ENCODE measurements at regions not wholly inside any gene's neighbourhood (a gene's known extent, or its start where the extent isn't known, plus 50 kb on each side); places are given as distances from the start of the nearest gene placed in this dataset.
"Not testable (repeated sequence)": the region's sequence is repeated elsewhere in the genome, so short reads cannot be mapped to it uniquely, and the experiment has no call there.

GRCh38 chr12:104906695-104907094, 51.4 kb downstream of the SLC41A2 start:
- Mint-ChIP-seq H3K4me3 (no peak overlapping the region), H3K36me3 (no peaks in the 10 kb centered on the region), H3K27ac (no peak overlapping the region), H3K27me3 (no peaks in the 10 kb centered on the region), H3K9me3 (no peaks in the 10 kb centered on the region), H3K4me1 (no peaks in the 10 kb centered on the region)
- ATAC-seq (ENCODE audit: low read depth) (no peak), DNase-seq (ENCODE audit: low spot score in 2 of 2) (no peak)

- not testable (repeated sequence) for H3K27ac Mint-ChIP-seq; H3K36me3 Mint-ChIP-seq; H3K4me3 Mint-ChIP-seq; ATAC-seq (ENCODE audit: low read depth); H3K27me3 Mint-ChIP-seq; H3K4me1 Mint-ChIP-seq; H3K9me3 Mint-ChIP-seq; DNase-seq (ENCODE audit: low spot score in 2 of 2)
Observed at GRCh38 chr12:104905446-104905845, 52.6 kb downstream of the SLC41A2 start.

- Mint-ChIP-seq H3K27me3 (no peaks in the 10 kb centered on the region), H3K9me3 (peaks cover 6% of the 10 kb centered on the region), H3K27ac (no peak overlapping the region), H3K4me1 (no peaks in the 10 kb centered on the region), H3K4me3 (no peak overlapping the region), H3K36me3 (peaks cover 7% of the 10 kb centered on the region)
- DNase-seq (ENCODE audit: low spot score in 2 of 2) (no peak), ATAC-seq (ENCODE audit: low read depth) (no peak)
Observed at GRCh38 chr12:104903648-104904423, 54.3 kb downstream of the SLC41A2 start.

GRCh38 chr12:104902125-104902524, 56.0 kb downstream of the SLC41A2 start:
- Mint-ChIP-seq H3K27me3 (no peaks in the 10 kb centered on the region), H3K9me3 (peaks cover 8% of the 10 kb centered on the region), H3K27ac (no peak overlapping the region)

GRCh38 chr12:104896710-104897109, 61.4 kb downstream of the SLC41A2 start:
- H3K27me3 Mint-ChIP-seq = no peaks in the 10 kb centered on the region
- peaks cover 9% of the 10 kb centered on the region for H3K36me3 Mint-ChIP-seq
- H3K4me3 Mint-ChIP-seq = no peak overlapping the region
- no peaks in the 10 kb centered on the region for H3K4me1 Mint-ChIP-seq
- no peak for ATAC-seq (ENCODE audit: low read depth)
- no peak overlapping the region for H3K27ac Mint-ChIP-seq
- H3K9me3 Mint-ChIP-seq = peaks cover 8% of the 10 kb centered on the region
- no peak for DNase-seq (ENCODE audit: low spot score in 2 of 2)

More at GRCh38 chr12:104902125-104902524, 56.0 kb downstream of the SLC41A2 start:
- ATAC-seq (ENCODE audit: low read depth) = no peak
- Mint-ChIP-seq H3K4me1 (no peaks in the 10 kb centered on the region), H3K36me3 (peaks cover 9% of the 10 kb centered on the region), H3K4me3 (no peak overlapping the region)
- DNase-seq (ENCODE audit: low spot score in 2 of 2) = no peak

DNA sequence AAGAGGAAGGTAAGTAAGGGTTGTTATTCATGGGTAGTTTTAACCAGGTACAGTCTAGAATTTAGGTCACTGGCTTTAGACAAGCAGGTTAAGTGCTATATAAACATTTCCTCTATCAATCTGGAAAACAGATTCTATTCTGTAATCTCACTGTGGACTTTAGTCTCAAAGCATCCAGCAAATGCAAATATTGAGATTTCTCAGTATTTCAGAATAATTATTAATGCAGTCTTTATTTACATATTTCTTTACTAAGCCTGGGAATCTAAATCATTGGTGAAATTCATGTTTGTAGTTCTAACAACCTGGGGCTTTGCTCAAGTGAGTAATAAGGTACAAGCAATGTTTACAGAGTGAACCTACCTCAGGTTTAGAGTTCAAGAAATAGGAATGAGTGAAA, 61.9 kb downstream of the SLC41A2 start:
- Mint-ChIP-seq H3K9me3 (peaks cover 8% of the 10 kb centered on the region), H3K27me3 (no peaks in the 10 kb centered on the region), H3K4me1 (no peaks in the 10 kb centered on the region), H3K4me3 (no peak overlapping the region), H3K36me3 (peaks cover 9% of the 10 kb centered on the region), H3K27ac (no peak overlapping the region)
- ATAC-seq (ENCODE audit: low read depth) = no peak
- DNase-seq (ENCODE audit: low spot score in 2 of 2) = no peak

DNA sequence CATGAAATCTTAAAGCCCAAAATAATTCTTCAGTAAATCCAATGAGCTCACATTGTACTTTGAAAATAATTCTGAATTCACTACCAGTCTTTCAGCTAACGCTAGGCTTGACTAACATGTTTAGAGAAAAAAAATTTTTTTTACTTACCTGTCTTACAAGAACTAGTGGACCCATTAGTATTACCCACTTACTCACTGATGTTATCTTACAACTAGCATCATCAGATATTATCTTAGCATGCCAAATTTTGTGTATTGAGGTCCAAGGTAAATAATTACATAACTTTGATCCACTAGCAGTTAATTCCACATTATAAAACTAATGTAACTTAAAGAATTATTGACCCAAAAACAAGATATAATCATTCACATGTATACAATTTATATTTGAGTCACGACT, 62.7 kb downstream of the SLC41A2 start:
- DNase-seq (ENCODE audit: low spot score in 2 of 2) = no peak
- no peak overlapping the region for H3K27ac Mint-ChIP-seq
- ATAC-seq (ENCODE audit: low read depth) = no peak

DNA sequence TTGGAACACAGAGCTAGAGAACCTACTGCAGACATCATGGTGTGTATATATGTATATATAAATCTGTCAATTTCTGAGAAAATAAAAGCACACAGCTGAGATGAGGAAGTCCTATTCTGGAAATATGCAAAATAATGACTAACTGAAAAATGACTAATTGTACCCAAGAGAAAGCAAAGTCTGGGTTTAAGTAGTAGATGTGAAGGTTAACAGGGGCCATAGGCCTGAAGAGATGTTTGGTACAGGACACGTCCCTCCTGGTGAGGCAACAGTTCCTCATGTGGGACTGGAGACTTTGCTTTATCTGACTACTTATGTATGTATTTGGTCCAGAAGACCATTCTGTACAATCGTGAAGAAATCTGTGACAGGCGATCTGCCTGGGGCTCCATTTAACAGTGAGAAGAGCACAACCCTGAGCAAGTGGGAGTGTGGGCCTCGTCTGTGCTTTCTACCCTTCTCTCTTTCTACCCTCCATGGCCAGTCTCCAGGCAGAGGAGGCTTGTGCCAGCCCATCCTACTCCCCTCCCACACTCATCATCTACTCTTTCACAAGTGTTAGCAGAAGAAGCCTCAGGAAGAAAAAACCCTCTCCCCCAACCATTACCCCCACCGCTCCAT, 67.5 kb downstream of the SLC41A2 start:
- ATAC-seq (ENCODE audit: low read depth) (peak; percentile 17), DNase-seq (ENCODE audit: low spot score in 2 of 2) (no peak)
- Mint-ChIP-seq H3K36me3 (peaks cover 2% of the 10 kb centered on the region), H3K27ac (peak overlapping the region; percentile 14), H3K4me3 (no peak overlapping the region), H3K27me3 (no peaks in the 10 kb centered on the region), H3K4me1 (peaks cover 10% of the 10 kb centered on the region), H3K9me3 (peaks cover 2% of the 10 kb centered on the region)

More for the DNA sequence above, 62.7 kb downstream of the SLC41A2 start:
- H3K36me3 Mint-ChIP-seq = peaks cover 11% of the 10 kb centered on the region
- H3K9me3 Mint-ChIP-seq = peaks cover 10% of the 10 kb centered on the region
- no peaks in the 10 kb centered on the region for H3K27me3 Mint-ChIP-seq
- H3K4me1 Mint-ChIP-seq = peaks cover 4% of the 10 kb centered on the region
- H3K4me3 Mint-ChIP-seq = no peak overlapping the region

DNA sequence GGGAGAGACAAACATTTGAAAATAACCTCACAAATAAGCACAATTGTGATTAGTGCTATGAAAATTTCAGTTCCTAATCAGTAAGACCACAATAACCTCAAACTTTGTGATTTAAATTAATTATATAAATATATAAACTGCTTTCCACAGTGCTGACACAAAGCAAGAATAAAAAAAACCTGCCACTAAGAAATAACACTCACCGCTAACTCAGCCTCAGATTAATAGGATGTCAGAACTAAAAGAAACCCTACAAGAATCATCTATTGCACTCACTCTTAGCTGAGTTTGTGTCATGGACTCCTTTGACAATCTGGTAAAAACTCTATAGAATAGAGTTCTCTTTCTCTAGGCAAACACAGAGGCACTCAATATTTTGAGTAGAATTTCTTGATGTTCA, 68.4 kb downstream of the SLC41A2 start:
- Mint-ChIP-seq H3K4me3 (no peak overlapping the region), H3K27ac (no peak overlapping the region), H3K4me1 (peaks cover 10% of the 10 kb centered on the region), H3K27me3 (no peaks in the 10 kb centered on the region), H3K36me3 (peaks cover 2% of the 10 kb centered on the region), H3K9me3 (peaks cover 2% of the 10 kb centered on the region)
- ATAC-seq (ENCODE audit: low read depth) (no peak), DNase-seq (ENCODE audit: low spot score in 2 of 2) (no peak)

DNA sequence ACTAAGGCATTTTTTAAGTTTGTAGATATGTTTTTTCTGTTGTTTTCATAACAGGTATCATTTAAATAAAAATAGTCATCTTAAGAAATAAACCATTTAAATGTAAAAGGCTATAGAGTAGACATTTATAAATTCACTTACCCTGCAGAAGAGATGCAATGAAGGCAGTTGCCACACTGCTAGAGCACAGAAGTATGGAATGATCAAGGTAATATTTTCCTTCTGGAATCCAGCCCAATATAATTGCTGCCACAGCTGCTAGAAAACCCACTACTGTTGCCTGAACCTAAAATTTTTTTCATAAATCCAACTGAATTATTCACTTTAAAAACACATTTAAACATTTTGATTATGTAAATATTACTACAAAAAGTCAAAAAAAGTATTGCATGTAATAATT, 69.2 kb downstream of the SLC41A2 start:
- H3K27ac Mint-ChIP-seq = no peak overlapping the region
- peaks cover 10% of the 10 kb centered on the region for H3K4me1 Mint-ChIP-seq
- H3K27me3 Mint-ChIP-seq = no peaks in the 10 kb centered on the region
- peaks cover 3% of the 10 kb centered on the region for H3K36me3 Mint-ChIP-seq
- peaks cover 2% of the 10 kb centered on the region for H3K9me3 Mint-ChIP-seq
- no peak overlapping the region for H3K4me3 Mint-ChIP-seq
- DNase-seq (ENCODE audit: low spot score in 2 of 2) (no peak), ATAC-seq (ENCODE audit: low read depth) (no peak)

DNA sequence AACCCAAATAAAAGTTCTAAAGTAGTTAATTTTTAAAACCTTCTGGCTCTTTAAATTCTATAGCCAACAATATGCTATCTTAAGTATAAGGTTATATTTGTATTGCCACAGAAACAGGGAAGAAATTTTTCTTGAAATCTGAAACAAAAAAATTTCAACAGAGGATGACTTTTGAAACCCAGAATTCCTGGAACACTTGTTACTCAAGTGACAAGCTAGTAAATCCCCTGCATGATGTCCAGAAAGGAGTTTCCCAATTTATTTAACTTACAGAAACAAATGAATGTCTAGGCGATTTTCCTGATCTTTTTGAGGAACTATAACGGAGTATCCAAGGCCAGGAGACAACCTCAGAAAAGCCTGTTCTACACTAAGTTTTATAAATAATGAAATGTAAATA, 69.6 kb downstream of the SLC41A2 start:
- Mint-ChIP-seq H3K4me3 (no peak overlapping the region), H3K27ac (no peak overlapping the region), H3K27me3 (no peaks in the 10 kb centered on the region), H3K9me3 (peaks cover 2% of the 10 kb centered on the region), H3K4me1 (peaks cover 10% of the 10 kb centered on the region), H3K36me3 (peaks cover 3% of the 10 kb centered on the region)
- no peak for ATAC-seq (ENCODE audit: low read depth)
- no peak for DNase-seq (ENCODE audit: low spot score in 2 of 2)

DNA sequence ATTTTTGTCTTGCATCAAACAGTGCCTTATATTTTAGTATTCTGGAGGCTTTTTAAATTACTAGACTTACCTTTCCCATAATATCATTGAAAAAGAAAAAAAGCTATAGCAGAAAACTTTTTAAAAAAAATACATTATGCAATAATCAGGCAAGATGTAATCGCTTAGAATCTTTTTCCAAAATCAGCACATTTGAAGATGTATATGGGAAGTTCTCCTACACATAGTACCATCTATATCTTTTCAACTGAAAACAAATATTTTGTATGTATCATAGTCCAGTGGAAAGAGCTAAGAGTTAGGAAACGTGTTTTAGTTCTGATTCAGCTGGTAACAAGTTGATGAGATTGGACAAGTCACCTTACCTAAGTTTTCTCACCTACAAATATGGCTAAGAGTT, 70.6 kb downstream of the SLC41A2 start:
- H3K36me3 Mint-ChIP-seq = peaks cover 5% of the 10 kb centered on the region
- H3K27ac Mint-ChIP-seq = no peak overlapping the region
- no peak for ATAC-seq (ENCODE audit: low read depth)
- H3K4me1 Mint-ChIP-seq = peaks cover 10% of the 10 kb centered on the region
- H3K27me3 Mint-ChIP-seq = no peaks in the 10 kb centered on the region
- DNase-seq (ENCODE audit: low spot score in 2 of 2) = no peak
- peaks cover 2% of the 10 kb centered on the region for H3K9me3 Mint-ChIP-seq
- no peak overlapping the region for H3K4me3 Mint-ChIP-seq

- Mint-ChIP-seq H3K27me3 (peaks cover 2% of the 10 kb centered on the region), H3K4me1 (peaks cover 10% of the 10 kb centered on the region), H3K36me3 (peaks cover 5% of the 10 kb centered on the region), H3K27ac (no peak overlapping the region), H3K4me3 (no peak overlapping the region), H3K9me3 (peaks cover 2% of the 10 kb centered on the region)
- ATAC-seq (ENCODE audit: low read depth) (no peak), DNase-seq (ENCODE audit: low spot score in 2 of 2) (no peak)
Observed at GRCh38 chr12:104886418-104887401, 71.4 kb downstream of the SLC41A2 start.

GRCh38 chr12:104878858-104879257, 79.2 kb downstream of the SLC41A2 start:
- not testable (repeated sequence) for ATAC-seq (ENCODE audit: low read depth); H3K36me3 Mint-ChIP-seq; H3K27ac Mint-ChIP-seq; H3K4me3 Mint-ChIP-seq; H3K9me3 Mint-ChIP-seq; H3K4me1 Mint-ChIP-seq; H3K27me3 Mint-ChIP-seq; DNase-seq (ENCODE audit: low spot score in 2 of 2)

Measured in memory B cell (primary cell).